ENCODE measurements at regions not wholly inside any gene's neighbourhood (a gene's known extent, or its start where the extent isn't known, plus 50 kb on each side); places are given as distances from the start of the nearest gene placed in this dataset.

GRCh38 chr2:12231288-12231687, 484.9 kb downstream of the LPIN1 start:
- no peak for DNase-seq
- peak overlapping the region in 1 of 2 donors; percentile 5 for H3K27ac ChIP-seq
- H3K9me3 ChIP-seq: no peaks in the 10 kb centered on the region
- no peak for TF ChIP-seq POLR2A (IDR thresholded peaks at IDR 0.05)
- TF ChIP-seq CTCF (IDR thresholded peaks at IDR 0.05): no peak
- no peaks in the 10 kb centered on the region for H3K27me3 ChIP-seq
- H3K4me1 ChIP-seq: peaks cover 6% of the 10 kb centered on the region
- no peak overlapping the region for H3K4me3 ChIP-seq
- H3K36me3 ChIP-seq (ENCODE audit: low read depth, missing control alignments): no peaks in the 10 kb centered on the region
- 56% methylated on average over 2 of the region's 2 CpGs for WGBS, 2 donors
- intact Hi-C loops (cut with DNase I; ENCODE audit: low total_unique reads): no loop called here

GRCh38 chr2:12232876-12233275, 483.9 kb upstream of the TRIB2 start:
- H3K27me3 ChIP-seq: no peaks in the 10 kb centered on the region
- TF ChIP-seq POLR2A (IDR thresholded peaks at IDR 0.05) (no peak), CTCF (IDR thresholded peaks at IDR 0.05) (no peak)
- no peaks in the 10 kb centered on the region for H3K9me3 ChIP-seq
- no peak overlapping the region for H3K27ac ChIP-seq
- intact Hi-C loops (cut with DNase I; ENCODE audit: low total_unique reads): no loop called here
- no peaks in the 10 kb centered on the region for H3K36me3 ChIP-seq (ENCODE audit: low read depth, missing control alignments)
- H3K4me1 ChIP-seq: peaks cover 6% of the 10 kb centered on the region
- no peak for DNase-seq
- 85 to 90% methylated on average over 3 of the region's 3 CpGs for WGBS, 2 donors
- H3K4me3 ChIP-seq: no peak overlapping the region

GRCh38 chr2:12236136-12236844, 480.4 kb upstream of the TRIB2 start:
- TF ChIP-seq CTCF (IDR thresholded peaks at IDR 0.05) (no peak), POLR2A (IDR thresholded peaks at IDR 0.05) (no peak)
- 59 to 60% methylated on average over 4 of the region's 4 CpGs for WGBS, 2 donors
- H3K4me1 ChIP-seq: peaks cover 6% of the 10 kb centered on the region
- intact Hi-C loops (cut with DNase I; ENCODE audit: low total_unique reads): no loop called here
- H3K9me3 ChIP-seq: no peaks in the 10 kb centered on the region
- H3K27ac ChIP-seq: no peak overlapping the region
- no peaks in the 10 kb centered on the region for H3K36me3 ChIP-seq (ENCODE audit: low read depth, missing control alignments)
- H3K4me3 ChIP-seq: no peak overlapping the region
- no peaks in the 10 kb centered on the region for H3K27me3 ChIP-seq
- DNase-seq: no peak

- H3K4me3 ChIP-seq: no peak overlapping the region
- intact Hi-C loops (cut with DNase I; ENCODE audit: low total_unique reads): no loop called here
- no peak overlapping the region for H3K27ac ChIP-seq
- no peak for TF ChIP-seq POLR2A (IDR thresholded peaks at IDR 0.05)
- TF ChIP-seq CTCF (IDR thresholded peaks at IDR 0.05): no peak
- H3K36me3 ChIP-seq (ENCODE audit: low read depth, missing control alignments): no peaks in the 10 kb centered on the region
- H3K27me3 ChIP-seq: no peaks in the 10 kb centered on the region
- H3K4me1 ChIP-seq: peaks cover 6% of the 10 kb centered on the region
- no peaks in the 10 kb centered on the region for H3K9me3 ChIP-seq
- DNase-seq: no peak
Observed at GRCh38 chr2:12240206-12240605, 476.5 kb upstream of the TRIB2 start.

GRCh38 chr2:12243381-12243780, 473.4 kb upstream of the TRIB2 start:
- TF ChIP-seq CTCF (IDR thresholded peaks at IDR 0.05): no peak
- no peak for TF ChIP-seq POLR2A (IDR thresholded peaks at IDR 0.05)
- Histone ChIP-seq H3K36me3 (ENCODE audit: low read depth, missing control alignments) (no peaks in the 10 kb centered on the region), H3K4me3 (no peak overlapping the region), H3K4me1 (no peaks in the 10 kb centered on the region), H3K9me3 (no peaks in the 10 kb centered on the region), H3K27me3 (no peaks in the 10 kb centered on the region), H3K27ac (no peak overlapping the region)
- no peak for DNase-seq
- intact Hi-C loops (cut with DNase I; ENCODE audit: low total_unique reads): no loop called here
- WGBS, 2 donors: 96 to 98% methylated on average over 2 of the region's 2 CpGs
